Astrocyte (in vitro differentiated cells and primary cell): ENCODE measurements at regions not wholly inside any gene's neighbourhood (a gene's known extent, or its start where the extent isn't known, plus 50 kb on each side); places are given as distances from the start of the nearest gene placed in this dataset.

Source experiments
- DNase-seq: peaks from one replicate; pipeline ENCODE4 v3.0.0-alpha.2; 2010; ENCODE audit warnings: low read depth
- FAIRE-seq: peaks from 2 replicates; lab custom pipeline; 2011; peaks lifted over from hg19 to GRCh38; lab: Jason Lieb, UNC
- H2AFZ ChIP-seq: 2 replicates; pipeline ENCODE4 v1.6.0; 2012; ENCODE audit warnings: low read depth, low read length, inconsistent platforms
- H3K27ac ChIP-seq: 2 replicates; pipeline ENCODE4 v1.5.1; 2011; ENCODE audit warnings: low read depth, low read length, inconsistent platforms
- H3K27me3 ChIP-seq: 2 replicates; pipeline ENCODE4 v1.6.0; 2011; ENCODE audit warnings: low read length, inconsistent platforms; ENCODE audit not compliant: insufficient read depth
- H3K36me3 ChIP-seq: 2 replicates; pipeline ENCODE4 v1.5.1; 2011; ENCODE audit warnings: low read length, inconsistent platforms; ENCODE audit not compliant: insufficient read depth
- H3K4me1 ChIP-seq: 2 replicates; pipeline ENCODE4 v1.5.1; 2011; ENCODE audit warnings: low read length, inconsistent platforms; ENCODE audit not compliant: insufficient read depth
- H3K4me2 ChIP-seq: 2 replicates; pipeline ENCODE4 v1.6.0; 2012; ENCODE audit warnings: low read length, inconsistent platforms
- H3K4me3 ChIP-seq: 2 replicates; pipeline ENCODE4 v1.5.1; 2011; ENCODE audit warnings: low read depth, mild to moderate bottlenecking, low read length, inconsistent platforms; ENCODE audit not compliant: insufficient read depth
- H3K79me2 ChIP-seq: 2 replicates; pipeline ENCODE4 v1.6.0; 2012; ENCODE audit warnings: mild to moderate bottlenecking, low read length, inconsistent platforms; ENCODE audit not compliant: insufficient read depth
- H3K9ac ChIP-seq: 2 replicates; pipeline ENCODE4 v1.6.0; 2012; ENCODE audit warnings: mild to moderate bottlenecking, low read length, inconsistent platforms
- H3K9me3 ChIP-seq: 2 replicates; pipeline ENCODE4 v1.5.1; 2012; ENCODE audit warnings: low read depth, mild to moderate bottlenecking, low read length, inconsistent platforms; ENCODE audit not compliant: insufficient read depth
- H4K20me1 ChIP-seq: 2 replicates; pipeline ENCODE4 v1.6.0; 2012; ENCODE audit warnings: low read length, inconsistent platforms; ENCODE audit not compliant: insufficient read depth
- H3K27ac Mint-ChIP-seq: one replicate; pipeline ENCODE4 v1.8.0; 2021; ENCODE audit warnings: mild to moderate bottlenecking, mixed read lengths; ENCODE audit not compliant: unreplicated experiment
- H3K27me3 Mint-ChIP-seq: one replicate; pipeline ENCODE4 v1.8.0; 2021; ENCODE audit warnings: low read depth, mixed read lengths; ENCODE audit not compliant: unreplicated experiment
- H3K36me3 Mint-ChIP-seq: one replicate; pipeline ENCODE4 v1.8.0; 2021; ENCODE audit warnings: low read depth, mixed read lengths; ENCODE audit not compliant: unreplicated experiment
- H3K4me1 Mint-ChIP-seq: one replicate; pipeline ENCODE4 v1.8.0; 2021; ENCODE audit warnings: low read depth, mixed read lengths; ENCODE audit not compliant: unreplicated experiment
- H3K4me3 Mint-ChIP-seq: one replicate; pipeline ENCODE4 v1.8.0; 2021; ENCODE audit warnings: mild to moderate bottlenecking, moderate library complexity, mixed read lengths; ENCODE audit not compliant: unreplicated experiment
- H3K9me3 Mint-ChIP-seq: one replicate; pipeline ENCODE4 v1.8.0; 2021; ENCODE audit warnings: mild to moderate bottlenecking, mixed read lengths; ENCODE audit not compliant: unreplicated experiment
- CTCF ChIP-seq: IDR thresholded peaks from 2 replicates; pipeline ENCODE4 v1.5.1; 2011; ENCODE audit warnings: low read depth, mild to moderate bottlenecking, inconsistent platforms, low read length, moderate library complexity; ENCODE audit not compliant: insufficient read depth
- EZH2 ChIP-seq: IDR thresholded peaks from 2 replicates; pipeline ENCODE4 v1.6.1; 2012; ENCODE audit warnings: mild to moderate bottlenecking, low read length, inconsistent platforms; ENCODE audit not compliant: insufficient read depth

GRCh38 chr4:32672359-32672758 lies 1952.2 kb downstream of the PCDH7 start:
- no peak overlapping the region for H3K27ac Mint-ChIP-seq
- no peaks in the 10 kb centered on the region for H4K20me1 ChIP-seq
- no peaks in the 10 kb centered on the region for H3K4me1 Mint-ChIP-seq
- no peaks in the 10 kb centered on the region for H3K36me3 Mint-ChIP-seq
- no peak overlapping the region for H3K9ac ChIP-seq
- no peaks in the 10 kb centered on the region for H3K9me3 Mint-ChIP-seq
- H3K4me2 ChIP-seq: no peak overlapping the region
- no peaks in the 10 kb centered on the region for H3K79me2 ChIP-seq
- H3K27me3 ChIP-seq: no peaks in the 10 kb centered on the region
- H3K9me3 ChIP-seq: no peaks in the 10 kb centered on the region
- no peak overlapping the region for H2AFZ ChIP-seq
- H3K4me1 ChIP-seq: no peaks in the 10 kb centered on the region
- H3K27ac ChIP-seq: no peak overlapping the region
- H3K27me3 Mint-ChIP-seq: no peaks in the 10 kb centered on the region
- no peak overlapping the region for H3K4me3 ChIP-seq
- no peak for TF ChIP-seq CTCF
- TF ChIP-seq EZH2: no peak
- H3K36me3 ChIP-seq: no peaks in the 10 kb centered on the region
- no peak for DNase-seq
- FAIRE-seq: no peak
- H3K4me3 Mint-ChIP-seq: no peak overlapping the region

GRCh38 chr4:32680946-32681345 lies 1960.8 kb downstream of the PCDH7 start:
- Histone ChIP-seq H3K4me2 (no peak overlapping the region), H3K9ac (no peak overlapping the region), H3K27me3 (no peaks in the 10 kb centered on the region), H3K27ac (no peak overlapping the region), H3K36me3 (no peaks in the 10 kb centered on the region), H3K79me2 (no peaks in the 10 kb centered on the region), H3K4me1 (no peaks in the 10 kb centered on the region), H3K9me3 (no peaks in the 10 kb centered on the region), H3K4me3 (no peak overlapping the region), H4K20me1 (no peaks in the 10 kb centered on the region), H2AFZ (no peak overlapping the region)
- TF ChIP-seq CTCF: no peak
- no peak for TF ChIP-seq EZH2
- Mint-ChIP-seq H3K9me3 (peaks cover 2% of the 10 kb centered on the region), H3K27ac (no peak overlapping the region), H3K36me3 (no peaks in the 10 kb centered on the region), H3K4me3 (no peak overlapping the region), H3K27me3 (no peaks in the 10 kb centered on the region), H3K4me1 (no peaks in the 10 kb centered on the region)
- DNase-seq: no peak
- no peak for FAIRE-seq

DNA sequence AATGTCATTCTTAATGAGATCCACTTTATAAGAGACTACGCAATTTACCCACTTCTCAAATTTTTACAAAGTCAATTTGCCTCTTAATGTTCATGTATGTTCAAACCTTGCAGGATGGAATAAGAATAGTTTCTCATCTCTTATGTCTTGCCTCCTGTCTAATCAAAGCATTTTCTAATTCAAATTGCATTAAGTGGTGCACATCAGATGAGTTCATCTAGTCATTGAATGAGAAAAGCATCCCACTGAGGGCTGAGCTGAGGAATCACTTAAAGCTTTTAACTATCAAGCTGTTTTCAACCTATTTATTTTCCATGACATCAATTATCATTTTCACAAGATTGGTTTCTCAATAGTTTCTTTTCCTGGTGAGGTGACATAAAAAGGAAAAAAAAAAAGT lies 1964.0 kb downstream of the PCDH7 start:
- no peak overlapping the region for H3K4me3 ChIP-seq
- FAIRE-seq (no peak), DNase-seq (no peak)
- no peaks in the 10 kb centered on the region for H3K27me3 ChIP-seq
- H3K4me2 ChIP-seq: no peak overlapping the region
- H2AFZ ChIP-seq: no peak overlapping the region
- TF ChIP-seq CTCF: no peak
- TF ChIP-seq EZH2: no peak
- H3K9me3 ChIP-seq: no peaks in the 10 kb centered on the region
- H3K9ac ChIP-seq: no peak overlapping the region
- Mint-ChIP-seq H3K4me3 (no peak overlapping the region), H3K27ac (no peak overlapping the region), H3K4me1 (no peaks in the 10 kb centered on the region), H3K27me3 (no peaks in the 10 kb centered on the region), H3K36me3 (no peaks in the 10 kb centered on the region), H3K9me3 (no peaks in the 10 kb centered on the region)
- no peaks in the 10 kb centered on the region for H3K79me2 ChIP-seq
- H3K4me1 ChIP-seq: no peaks in the 10 kb centered on the region
- no peak overlapping the region for H3K27ac ChIP-seq
- H4K20me1 ChIP-seq: no peaks in the 10 kb centered on the region
- no peaks in the 10 kb centered on the region for H3K36me3 ChIP-seq
